Lower leg skin (tissue), 4 donors: ENCODE measurements at regions not wholly inside any gene's neighbourhood (a gene's known extent, or its start where the extent isn't known, plus 50 kb on each side); places are given as distances from the start of the nearest gene placed in this dataset.

Experiments
- DNase-seq, 2 donors: peaks; one replicate each; pipeline ENCODE4 v3.0.0-alpha.2; 2019; ENCODE audit warnings: low spot score in 2 of 2
- H3K4me3 ChIP-seq: fragments of 200-600 bp; sonication (generic); 2 replicates; pipeline ENCODE4 v1.5.1; 2017; ENCODE audit warnings: mild to moderate bottlenecking, low read depth; ENCODE audit not compliant: poor library complexity, severe bottlenecking
- CTCF ChIP-seq, 3 donors: fragments of 450-650 bp; IDR thresholded peaks; one replicate each; pipeline ENCODE4 v1.5.1; 2016; ENCODE audit warnings: antibody characterized with exemption in 3 of 3, mild to moderate bottlenecking in 3 of 3, moderate library complexity in 2 of 3
- POLR2A ChIP-seq, 2 donors: fragments of 450-650 bp; IDR thresholded peaks; one replicate each; pipeline ENCODE4 v1.6.1; 2016 to 2017; ENCODE audit warnings: antibody characterized with exemption in 2 of 2, mild to moderate bottlenecking in 1 of 2, moderate library complexity in 1 of 2
- WGBS, 2 donors: methylation state at CpG; one replicate each; pipeline ENCODE4 v1.1.5; 2018; 5-methylcytosine and 5-hydroxymethylcytosine counted together
- intact Hi-C: fragments of 100-400 bp; cut with DNase I; formaldehyde crosslinking; loops from one replicate; pipeline ENCODE4 v1.15.0; 2023; ENCODE audit warnings: low total_unique reads

DNA sequence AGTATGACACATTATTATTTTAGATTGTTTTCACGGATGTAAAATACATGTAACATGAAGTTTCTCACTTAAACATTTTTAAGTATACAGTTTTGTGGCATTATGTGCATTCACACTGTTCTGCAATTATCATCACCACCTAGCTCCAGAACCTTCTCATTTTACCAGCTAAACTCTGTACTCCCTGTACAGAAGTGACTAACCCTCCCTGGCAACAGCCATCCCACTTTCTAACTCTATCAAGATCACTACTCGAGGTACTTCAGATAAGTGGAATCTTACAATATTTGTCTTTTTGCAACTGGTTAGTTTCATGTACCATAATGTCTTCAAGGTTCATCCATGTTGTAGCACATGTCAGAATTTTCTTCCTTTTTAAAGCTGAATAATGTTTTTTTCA, 116.3 kb upstream of the IGF1R start:
- TF ChIP-seq POLR2A (IDR thresholded peaks at IDR 0.05), result no peak
- no peak for TF ChIP-seq CTCF (IDR thresholded peaks at IDR 0.05)
- WGBS, 2 donors, result 86 to 92% methylated on average over 2 of the region's 2 CpGs
- DNase-seq, result no peak
- no peak overlapping the region for H3K4me3 ChIP-seq
- intact Hi-C loops, result no loop called here

- no peak for DNase-seq
- WGBS, 2 donors, result 78 to 91% methylated on average over 2 of the region's 2 CpGs
- TF ChIP-seq POLR2A (IDR thresholded peaks at IDR 0.05) (no peak), CTCF (IDR thresholded peaks at IDR 0.05) (no peak)
- intact Hi-C loops, result no loop called here
- no peak overlapping the region for H3K4me3 ChIP-seq
Measured at GRCh38 chr15:98536976-98537375, 111.4 kb upstream of the IGF1R start.

- 37 to 46% methylated on average over 8 of the region's 8 CpGs for WGBS, 2 donors
- DNase-seq, result no peak
Measured at GRCh38 chr15:98537516-98538060, 110.8 kb upstream of the IGF1R start.

DNA sequence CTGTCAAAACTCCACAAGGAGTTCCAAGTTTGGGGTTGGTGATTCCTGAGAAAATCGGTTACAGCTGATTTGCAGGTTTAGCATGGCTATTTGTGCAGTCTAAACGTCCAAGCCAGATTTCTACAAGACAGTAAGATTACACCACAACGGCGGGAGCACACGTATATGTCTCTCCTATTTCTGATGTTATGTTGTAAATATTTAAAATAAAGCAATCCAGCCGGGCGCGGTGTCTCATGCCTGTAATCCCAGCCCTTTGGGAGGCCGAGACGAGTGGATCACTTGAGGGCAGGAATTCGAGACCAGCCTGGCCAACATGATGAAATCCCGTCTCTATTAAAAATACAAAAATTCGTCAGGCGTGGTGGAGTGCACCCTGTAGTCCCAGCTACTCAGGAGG, 106.8 kb upstream of the IGF1R start:
- 87 to 90% methylated on average over 14 of the region's 14 CpGs for WGBS, 2 donors
- DNase-seq, result no peak
- intact Hi-C loops, result no loop called here

More at GRCh38 chr15:98537516-98538060, 110.8 kb upstream of the IGF1R start:
- intact Hi-C loops, result no loop called here
- H3K4me3 ChIP-seq, result no peak overlapping the region
- TF ChIP-seq CTCF (IDR thresholded peaks at IDR 0.05) (no peak), POLR2A (IDR thresholded peaks at IDR 0.05) (no peak)

DNA sequence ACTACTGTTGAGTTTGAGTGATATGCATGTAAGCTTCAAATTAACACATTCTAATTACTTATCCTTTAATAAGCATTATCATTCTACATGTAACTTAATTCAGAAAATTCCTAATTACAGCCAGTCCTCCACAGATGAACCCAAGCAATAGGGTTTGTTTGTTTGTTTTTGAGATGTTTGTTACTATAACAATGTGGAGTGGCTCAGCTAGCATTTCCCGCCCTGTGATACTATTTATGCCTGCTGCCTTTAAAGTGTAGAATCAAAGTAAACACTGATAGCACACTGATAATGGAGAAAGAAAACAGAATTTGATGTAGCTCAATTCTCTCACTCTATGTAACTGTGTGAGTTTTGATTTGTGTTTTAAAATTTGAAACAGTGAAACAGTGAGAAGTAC, 105.1 kb upstream of the IGF1R start:
- H3K4me3 ChIP-seq, result no peak overlapping the region
- no peak for TF ChIP-seq POLR2A (IDR thresholded peaks at IDR 0.05)
- DNase-seq, result no peak
- WGBS, 2 donors, result 38 to 58% methylated on average over 1 of the region's 1 CpG
- intact Hi-C loops, result no loop called here

More for the DNA sequence above, 106.8 kb upstream of the IGF1R start:
- TF ChIP-seq POLR2A (IDR thresholded peaks at IDR 0.05), result no peak
- H3K4me3 ChIP-seq, result no peak overlapping the region

- TF ChIP-seq CTCF (IDR thresholded peaks at IDR 0.05) (no peak), POLR2A (IDR thresholded peaks at IDR 0.05) (no peak)
- peak in 1 of 2 donors; percentile 37 for DNase-seq
- intact Hi-C loops, result no loop called here
- no peak overlapping the region for H3K4me3 ChIP-seq
- WGBS, 2 donors, result 91 to 93% methylated on average over 9 of the region's 9 CpGs
Measured at GRCh38 chr15:98546329-98546728, 102.0 kb upstream of the IGF1R start.

DNA sequence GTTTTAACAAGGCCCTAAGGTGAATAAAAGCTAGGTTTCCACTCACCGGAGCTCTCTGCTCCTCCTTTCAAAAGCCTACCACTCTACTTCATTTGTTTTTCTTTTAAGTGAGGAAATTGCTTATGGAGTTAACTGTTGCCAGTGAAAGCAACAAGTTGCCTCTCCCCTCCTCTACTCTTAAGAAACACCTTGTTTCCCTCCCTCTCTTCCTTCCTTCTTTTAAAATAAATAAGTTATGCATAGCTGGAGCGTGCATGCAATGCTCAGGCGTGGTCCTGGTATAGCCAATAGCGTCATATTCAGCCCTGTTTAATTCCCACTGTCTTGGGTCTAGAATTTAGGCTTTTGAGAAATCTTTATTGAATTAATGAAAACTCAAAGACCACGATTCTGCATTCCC, 101.1 kb upstream of the IGF1R start:
- 23 to 25% methylated on average over 5 of the region's 5 CpGs for WGBS, 2 donors
- intact Hi-C loops, result no loop called here
- no peak for DNase-seq
- H3K4me3 ChIP-seq, result no peak overlapping the region
- TF ChIP-seq CTCF (IDR thresholded peaks at IDR 0.05) (no peak), POLR2A (IDR thresholded peaks at IDR 0.05) (no peak)
